ENCODE measurements at regions not wholly inside any gene's neighbourhood (a gene's known extent, or its start where the extent isn't known, plus 50 kb on each side); places are given as distances from the start of the nearest gene placed in this dataset.
"Not testable (repeated sequence)": the region's sequence is repeated elsewhere in the genome, so short reads cannot be mapped to it uniquely, and the experiment has no call there.

- Histone ChIP-seq H3K36me3 (ENCODE audit: insufficient read depth, low read length, poor library complexity, severe bottlenecking) (no peaks in the 10 kb centered on the region), H3K4me3 (ENCODE audit: low read depth, low read length, poor library complexity, severe bottlenecking) (no peak overlapping the region), H3K27ac (ENCODE audit: low read depth, low read length, poor library complexity, severe bottlenecking) (no peak overlapping the region), H3K27me3 (replicated peaks; ENCODE audit: insufficient read depth, low read depth, low read length, poor library complexity) (peaks cover 26% of the 10 kb centered on the region), H3K4me1 (ENCODE audit: insufficient read depth, low read length, poor library complexity, severe bottlenecking) (no peaks in the 10 kb centered on the region), H3K9me3 (ENCODE audit: low read depth, low read length, poor library complexity, severe bottlenecking) (no peaks in the 10 kb centered on the region)
- ChIA-PET POLR2A (ENCODE audit: low non-redundant PET) (no interaction called here), CTCF (no interaction called here)
- DNase-seq (ENCODE audit: low spot score) = no peak
- intact Hi-C loops (cut with micrococcal nuclease; ENCODE audit: unreplicated experiment) = no loop called here
- TF ChIP-seq, protein P1, sequence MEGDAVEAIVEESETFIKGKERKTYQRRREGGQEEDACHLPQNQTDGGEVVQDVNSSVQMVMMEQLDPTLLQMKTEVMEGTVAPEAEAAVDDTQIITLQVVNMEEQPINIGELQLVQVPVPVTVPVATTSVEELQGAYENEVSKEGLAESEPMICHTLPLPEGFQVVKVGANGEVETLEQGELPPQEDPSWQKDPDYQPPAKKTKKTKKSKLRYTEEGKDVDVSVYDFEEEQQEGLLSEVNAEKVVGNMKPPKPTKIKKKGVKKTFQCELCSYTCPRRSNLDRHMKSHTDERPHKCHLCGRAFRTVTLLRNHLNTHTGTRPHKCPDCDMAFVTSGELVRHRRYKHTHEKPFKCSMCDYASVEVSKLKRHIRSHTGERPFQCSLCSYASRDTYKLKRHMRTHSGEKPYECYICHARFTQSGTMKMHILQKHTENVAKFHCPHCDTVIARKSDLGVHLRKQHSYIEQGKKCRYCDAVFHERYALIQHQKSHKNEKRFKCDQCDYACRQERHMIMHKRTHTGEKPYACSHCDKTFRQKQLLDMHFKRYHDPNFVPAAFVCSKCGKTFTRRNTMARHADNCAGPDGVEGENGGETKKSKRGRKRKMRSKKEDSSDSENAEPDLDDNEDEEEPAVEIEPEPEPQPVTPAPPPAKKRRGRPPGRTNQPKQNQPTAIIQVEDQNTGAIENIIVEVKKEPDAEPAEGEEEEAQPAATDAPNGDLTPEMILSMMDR (conservative IDR thresholded peaks at IDR 0.05; ENCODE audit: low read depth, low read length) = no peak
- no peak for TF ChIP-seq EZH2 (IDR thresholded peaks at IDR 0.05; ENCODE audit: borderline replicate concordance, low read depth, low read length, poor library complexity, severe bottlenecking)
- BruUV-seq (replicated peaks) = no TSS peak
Observed at GRCh38 chr9:82764061-82764668, 298.8 kb downstream of the RASEF start.

GRCh38 chr9:82774707-82775231 is 288.2 kb downstream of the RASEF start:
- H3K4me3 ChIP-seq (ENCODE audit: low read depth, low read length, poor library complexity, severe bottlenecking); POLR2A ChIA-PET (ENCODE audit: low non-redundant PET): not testable (repeated sequence)

DNA sequence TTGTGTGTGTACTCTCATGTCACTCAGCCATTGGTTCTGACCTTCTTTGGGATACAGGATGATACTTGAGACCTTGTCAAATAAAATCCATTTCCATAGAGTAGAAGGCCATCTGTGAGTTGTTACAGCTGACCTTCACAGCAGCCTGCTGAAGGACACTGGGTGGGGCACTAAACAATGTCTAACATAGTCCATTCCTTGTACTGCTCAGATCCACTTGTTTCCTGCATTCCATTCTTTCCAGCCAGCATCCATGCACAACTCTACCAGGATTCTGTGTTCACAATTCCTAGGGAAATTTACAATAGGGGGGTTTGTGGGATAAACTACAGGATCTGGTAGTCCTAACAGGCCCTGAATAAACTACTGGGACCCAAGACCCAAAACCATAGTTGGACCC is 286.4 kb downstream of the RASEF start:
- no TSS peak for BruUV-seq (replicated peaks)
- CTCF ChIA-PET = no interaction called here
- no peak for TF ChIP-seq EZH2 (IDR thresholded peaks at IDR 0.05; ENCODE audit: borderline replicate concordance, low read depth, low read length, poor library complexity, severe bottlenecking)
- TF ChIP-seq, protein P1 (conservative IDR thresholded peaks at IDR 0.05; ENCODE audit: low read depth, low read length) = no peak
- Histone ChIP-seq H3K4me1 (ENCODE audit: insufficient read depth, low read length, poor library complexity, severe bottlenecking) (no peaks in the 10 kb centered on the region), H3K36me3 (ENCODE audit: insufficient read depth, low read length, poor library complexity, severe bottlenecking) (no peaks in the 10 kb centered on the region), H3K9me3 (ENCODE audit: low read depth, low read length, poor library complexity, severe bottlenecking) (no peaks in the 10 kb centered on the region), H3K27ac (ENCODE audit: low read depth, low read length, poor library complexity, severe bottlenecking) (no peak overlapping the region), H3K27me3 (replicated peaks; ENCODE audit: insufficient read depth, low read depth, low read length, poor library complexity) (no peaks in the 10 kb centered on the region), H3K4me3 (ENCODE audit: low read depth, low read length, poor library complexity, severe bottlenecking) (no peak overlapping the region)
- intact Hi-C loops (cut with micrococcal nuclease; ENCODE audit: unreplicated experiment) = no loop called here
- DNase-seq (ENCODE audit: low spot score) = no peak
- POLR2A ChIA-PET (ENCODE audit: low non-redundant PET) = no interaction called here

More at GRCh38 chr9:82774707-82775231, 288.2 kb downstream of the RASEF start:
- H3K27me3 ChIP-seq (replicated peaks; ENCODE audit: insufficient read depth, low read depth, low read length, poor library complexity); H3K27ac ChIP-seq (ENCODE audit: low read depth, low read length, poor library complexity, severe bottlenecking); intact Hi-C loops (cut with micrococcal nuclease; ENCODE audit: unreplicated experiment); BruUV-seq (replicated peaks); CTCF ChIA-PET; H3K4me1 ChIP-seq (ENCODE audit: insufficient read depth, low read length, poor library complexity, severe bottlenecking); H3K9me3 ChIP-seq (ENCODE audit: low read depth, low read length, poor library complexity, severe bottlenecking); DNase-seq (ENCODE audit: low spot score); H3K36me3 ChIP-seq (ENCODE audit: insufficient read depth, low read length, poor library complexity, severe bottlenecking): not testable (repeated sequence)

DNA sequence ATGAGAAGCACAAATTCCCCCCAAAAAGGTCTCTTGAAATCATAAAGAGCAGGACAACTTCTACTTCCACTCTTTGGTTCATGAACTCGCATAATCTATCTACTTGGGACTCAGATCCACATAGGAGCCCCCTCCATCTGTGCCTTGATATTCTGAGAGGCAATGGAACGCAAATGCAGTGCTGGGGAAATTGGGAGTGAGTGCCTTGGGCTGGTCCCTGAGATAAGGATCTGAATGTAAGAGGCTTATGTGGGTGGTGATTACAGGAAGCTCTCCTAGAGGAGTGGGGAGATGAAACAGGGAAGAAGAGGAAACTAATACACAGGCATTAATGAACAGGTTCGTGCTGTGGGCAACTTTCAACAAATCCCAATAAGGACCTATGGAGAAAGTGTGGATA is 285.6 kb downstream of the RASEF start:
- Histone ChIP-seq H3K27ac (ENCODE audit: low read depth, low read length, poor library complexity, severe bottlenecking) (no peak overlapping the region), H3K36me3 (ENCODE audit: insufficient read depth, low read length, poor library complexity, severe bottlenecking) (no peaks in the 10 kb centered on the region), H3K27me3 (replicated peaks; ENCODE audit: insufficient read depth, low read depth, low read length, poor library complexity) (no peaks in the 10 kb centered on the region), H3K9me3 (ENCODE audit: low read depth, low read length, poor library complexity, severe bottlenecking) (no peaks in the 10 kb centered on the region), H3K4me3 (ENCODE audit: low read depth, low read length, poor library complexity, severe bottlenecking) (no peak overlapping the region), H3K4me1 (ENCODE audit: insufficient read depth, low read length, poor library complexity, severe bottlenecking) (no peaks in the 10 kb centered on the region)
- POLR2A ChIA-PET (ENCODE audit: low non-redundant PET) = no interaction called here
- DNase-seq (ENCODE audit: low spot score) = peak; percentile 6
- BruUV-seq (replicated peaks) = no TSS peak
- CTCF ChIA-PET = no interaction called here
- no peak for TF ChIP-seq EZH2 (IDR thresholded peaks at IDR 0.05; ENCODE audit: borderline replicate concordance, low read depth, low read length, poor library complexity, severe bottlenecking)
- TF ChIP-seq, protein P1 (conservative IDR thresholded peaks at IDR 0.05; ENCODE audit: low read depth, low read length) = no peak
- intact Hi-C loops (cut with micrococcal nuclease; ENCODE audit: unreplicated experiment) = no loop called here

GRCh38 chr9:82778923-82779322 is 284.0 kb downstream of the RASEF start:
- CTCF ChIA-PET; H3K27ac ChIP-seq (ENCODE audit: low read depth, low read length, poor library complexity, severe bottlenecking); H3K4me1 ChIP-seq (ENCODE audit: insufficient read depth, low read length, poor library complexity, severe bottlenecking); H3K27me3 ChIP-seq (replicated peaks; ENCODE audit: insufficient read depth, low read depth, low read length, poor library complexity); H3K36me3 ChIP-seq (ENCODE audit: insufficient read depth, low read length, poor library complexity, severe bottlenecking); BruUV-seq (replicated peaks); H3K4me3 ChIP-seq (ENCODE audit: low read depth, low read length, poor library complexity, severe bottlenecking); POLR2A ChIA-PET (ENCODE audit: low non-redundant PET); intact Hi-C loops (cut with micrococcal nuclease; ENCODE audit: unreplicated experiment); H3K9me3 ChIP-seq (ENCODE audit: low read depth, low read length, poor library complexity, severe bottlenecking); DNase-seq (ENCODE audit: low spot score): not testable (repeated sequence)

Measured in A673 (cell line).